Testis (tissue), 2 donors: ENCODE measurements at regions not wholly inside any gene's neighbourhood (a gene's known extent, or its start where the extent isn't known, plus 50 kb on each side); places are given as distances from the start of the nearest gene placed in this dataset.
"Not testable (repeated sequence)": the region's sequence is repeated elsewhere in the genome, so short reads cannot be mapped to it uniquely, and the experiment has no call there.

Experiments used
- DNase-seq: peaks from one replicate; pipeline ENCODE4 v3.0.0-alpha.2; 2019
- H3K27ac ChIP-seq, 2 donors: fragments of 200-600 bp; sonication (generic); one replicate each; pipeline ENCODE4 v1.5.1; 2019
- H3K27me3 ChIP-seq: fragments of 200-600 bp; sonication (generic); one replicate; pipeline ENCODE4 v1.5.1; 2019
- H3K36me3 ChIP-seq: fragments of 200-600 bp; sonication (generic); one replicate; pipeline ENCODE4 v1.5.1; 2017; ENCODE audit warnings: low read depth; ENCODE audit errors: missing control alignments
- H3K4me1 ChIP-seq: fragments of 200-600 bp; sonication (generic); one replicate; pipeline ENCODE4 v1.5.1; 2019
- H3K4me3 ChIP-seq, 2 donors: fragments of 200-600 bp; sonication (generic); one replicate each; pipeline ENCODE4 v1.5.1; 2017 to 2019
- H3K9me3 ChIP-seq: fragments of 200-600 bp; sonication (generic); one replicate; pipeline ENCODE4 v1.5.1; 2017
- CTCF ChIP-seq, 3 experiments: fragments of 450-650 bp in 2 of 3; fragments of 200-600 bp in 1 of 3; sonication (generic) in 1 of 3; IDR thresholded peaks; one replicate each; pipeline ENCODE4 v1.5.1; 2016 to 2019; ENCODE audit warnings: antibody characterized with exemption in 3 of 3, mild to moderate bottlenecking in 2 of 3, moderate library complexity in 1 of 3
- POLR2A ChIP-seq: fragments of 450-650 bp; IDR thresholded peaks from one replicate; pipeline ENCODE4 v1.6.1; 2017; ENCODE audit warnings: antibody characterized with exemption, mild to moderate bottlenecking, moderate library complexity
- WGBS, 2 donors: methylation state at CpG; one replicate each; pipeline ENCODE4 v1.1.5; 2018; 5-methylcytosine and 5-hydroxymethylcytosine counted together
- intact Hi-C: fragments of 100-400 bp; cut with DNase I; formaldehyde crosslinking; loops from one replicate; pipeline ENCODE4 v1.15.1; 2023; ENCODE audit warnings: low total_unique reads

GRCh38 chr9:22970434-22970975 is 523.9 kb downstream of the DMRTA1 start:
- Histone ChIP-seq H3K4me1 (no peaks in the 10 kb centered on the region), H3K9me3 (no peaks in the 10 kb centered on the region)

GRCh38 chr9:22975951-22976350 is 529.3 kb downstream of the DMRTA1 start:
- Histone ChIP-seq H3K27me3 (no peaks in the 10 kb centered on the region), H3K27ac (no peak overlapping the region), H3K4me1 (no peaks in the 10 kb centered on the region), H3K9me3 (no peaks in the 10 kb centered on the region), H3K36me3 (no peaks in the 10 kb centered on the region), H3K4me3 (no peak overlapping the region)
- WGBS, 2 donors = 88 to 93% methylated on average over 3 of the region's 3 CpGs
- no peak for DNase-seq
- TF ChIP-seq POLR2A = no peak
- no peak for TF ChIP-seq CTCF (IDR thresholded peaks at IDR 0.05)
- intact Hi-C loops = no loop called here

More at GRCh38 chr9:22970434-22970975, 523.9 kb downstream of the DMRTA1 start:
- Histone ChIP-seq H3K36me3 (no peaks in the 10 kb centered on the region), H3K27me3 (no peaks in the 10 kb centered on the region), H3K4me3 (no peak overlapping the region), H3K27ac (no peak overlapping the region)
- WGBS, 2 donors = 79 to 84% methylated on average over 7 of the region's 7 CpGs
- intact Hi-C loops = no loop called here
- DNase-seq = no peak
- TF ChIP-seq POLR2A (no peak), CTCF (IDR thresholded peaks at IDR 0.05) (no peak)

- no peaks in the 10 kb centered on the region for H3K9me3 ChIP-seq
- no peak for DNase-seq
- H3K4me3 ChIP-seq = no peak overlapping the region
- WGBS, 2 donors = 91 to 92% methylated on average over 1 of the region's 1 CpG
- H3K27ac ChIP-seq = no peak overlapping the region
- no peaks in the 10 kb centered on the region for H3K36me3 ChIP-seq
- no peaks in the 10 kb centered on the region for H3K4me1 ChIP-seq
- intact Hi-C loops = no loop called here
- TF ChIP-seq POLR2A (no peak), CTCF (IDR thresholded peaks at IDR 0.05) (no peak)
- H3K27me3 ChIP-seq = no peaks in the 10 kb centered on the region
These were observed 529.8 kb downstream of the DMRTA1 start for GRCh38 chr9:22976454-22976853.

GRCh38 chr9:22980429-22980828 is 533.8 kb downstream of the DMRTA1 start:
- H3K4me1 ChIP-seq, H3K27ac ChIP-seq, H3K4me3 ChIP-seq, H3K9me3 ChIP-seq, H3K27me3 ChIP-seq, DNase-seq, H3K36me3 ChIP-seq, intact Hi-C loops: not testable (repeated sequence)
- 55 to 73% methylated on average over 8 to 13 of the region's 13 CpGs for WGBS, 2 donors

- Histone ChIP-seq H3K9me3 (no peaks in the 10 kb centered on the region), H3K27me3 (no peaks in the 10 kb centered on the region), H3K4me1 (no peaks in the 10 kb centered on the region), H3K36me3 (no peaks in the 10 kb centered on the region), H3K4me3 (no peak overlapping the region), H3K27ac (no peak overlapping the region)
- intact Hi-C loops = no loop called here
- no peak for DNase-seq
- 82 to 83% methylated on average over 3 of the region's 3 CpGs for WGBS, 2 donors
- TF ChIP-seq CTCF (IDR thresholded peaks at IDR 0.05) (no peak), POLR2A (no peak)
These were observed 539.9 kb downstream of the DMRTA1 start for GRCh38 chr9:22986556-22986955.
